Activated T-helper 2 cell treated with anti-CD3 and anti-CD28 coated beads, Interferon-gamma antibody, Interleukin-2, Interleukin-4, amounts not matched to agents 10 μg/mL and 5 μg/mL and 100 μg/mL, durations not matched to agents 14 hours and 24 hours and 36 hours (primary cell): ENCODE measurements at regions not wholly inside any gene's neighbourhood (a gene's known extent, or its start where the extent isn't known, plus 50 kb on each side); places are given as distances from the start of the nearest gene placed in this dataset.
"Not testable (repeated sequence)": the region's sequence is repeated elsewhere in the genome, so short reads cannot be mapped to it uniquely, and the experiment has no call there.

ENCODE experiments used
- DNase-seq: peaks from one replicate; pipeline ENCODE4 v3.0.0; 2021; ENCODE audit warnings: low spot score
- H3K27ac Mint-ChIP-seq: one replicate; pipeline ENCODE4 v1.8.0; 2021; ENCODE audit warnings: mixed read lengths
- H3K27me3 Mint-ChIP-seq: one replicate; pipeline ENCODE4 v1.8.0; 2021; ENCODE audit warnings: low read depth, mixed read lengths
- H3K36me3 Mint-ChIP-seq: one replicate; pipeline ENCODE4 v1.8.0; 2021; ENCODE audit warnings: low read depth, mixed read lengths
- H3K4me1 Mint-ChIP-seq: one replicate; pipeline ENCODE4 v1.8.0; 2021; ENCODE audit warnings: low read depth, mixed read lengths
- H3K4me3 Mint-ChIP-seq: one replicate; pipeline ENCODE4 v1.8.0; 2021; ENCODE audit warnings: low read depth, mild to moderate bottlenecking, moderate library complexity, mixed read lengths
- H3K9me3 Mint-ChIP-seq: one replicate; pipeline ENCODE4 v1.8.0; 2021; ENCODE audit warnings: mixed read lengths
- intact Hi-C: fragments of 100-400 bp; cut with micrococcal nuclease; formaldehyde crosslinking; loops from one replicate; pipeline ENCODE4 v1.15.1; 2023

DNA sequence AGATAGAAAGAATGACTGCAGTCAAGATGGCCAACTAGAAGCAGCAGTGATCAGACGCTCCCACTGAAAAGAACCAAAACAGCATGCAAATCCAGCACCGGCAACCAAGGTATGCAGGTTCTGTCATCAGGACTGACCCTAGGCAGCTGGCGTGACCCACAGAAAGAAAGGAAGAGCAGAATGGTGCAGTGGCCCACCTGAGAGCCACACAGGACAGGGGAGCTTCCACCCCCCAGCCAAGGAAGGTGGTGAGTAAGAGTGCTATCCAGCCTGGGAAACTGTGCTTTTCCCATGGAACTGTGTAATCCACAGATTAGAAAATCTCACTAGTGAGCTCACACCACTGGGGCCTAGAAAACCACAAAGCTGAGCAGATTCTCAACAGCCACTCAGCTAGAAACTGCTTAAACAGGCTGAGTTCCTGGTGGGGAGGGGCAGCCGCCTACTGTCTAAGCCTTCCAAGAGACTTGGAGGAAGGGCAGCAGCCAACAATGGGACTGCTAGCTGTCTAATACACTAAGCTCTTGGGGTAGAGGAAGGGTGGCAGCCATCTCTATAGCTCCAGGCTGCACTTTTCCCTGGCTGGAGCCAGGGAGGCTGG lies 127.9 kb downstream of the EVA1A start:
- Mint-ChIP-seq H3K9me3 (no peaks in the 10 kb centered on the region), H3K27me3 (peaks cover 2% of the 10 kb centered on the region), H3K27ac (no peak overlapping the region), H3K4me1 (no peaks in the 10 kb centered on the region), H3K4me3 (no peak overlapping the region), H3K36me3 (no peaks in the 10 kb centered on the region)
- intact Hi-C loops: no loop called here
- no peak for DNase-seq

DNA sequence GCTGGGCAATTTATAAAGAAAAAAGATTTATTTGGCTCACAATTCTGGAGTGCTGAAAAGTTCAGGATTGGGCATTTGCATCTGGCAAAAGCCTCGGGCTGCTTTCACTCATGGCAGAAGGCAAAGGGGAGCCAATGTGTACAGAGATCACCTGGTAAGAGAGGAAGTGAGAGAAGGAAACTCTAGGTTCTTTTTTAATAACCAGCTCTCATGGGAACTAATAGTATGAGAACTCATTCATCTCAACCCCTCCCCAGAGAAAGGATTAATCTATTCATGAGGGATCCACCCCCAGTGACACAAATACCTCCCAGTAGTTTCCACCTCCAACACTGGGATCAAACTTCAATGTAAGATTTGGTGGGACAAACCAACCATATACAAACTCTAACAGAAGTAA lies 129.0 kb downstream of the EVA1A start:
- Mint-ChIP-seq H3K4me3 (no peak overlapping the region), H3K27me3 (peaks cover 6% of the 10 kb centered on the region), H3K4me1 (no peaks in the 10 kb centered on the region), H3K27ac (no peak overlapping the region), H3K9me3 (no peaks in the 10 kb centered on the region), H3K36me3 (no peaks in the 10 kb centered on the region)
- DNase-seq: no peak
- intact Hi-C loops: no loop called here

DNA sequence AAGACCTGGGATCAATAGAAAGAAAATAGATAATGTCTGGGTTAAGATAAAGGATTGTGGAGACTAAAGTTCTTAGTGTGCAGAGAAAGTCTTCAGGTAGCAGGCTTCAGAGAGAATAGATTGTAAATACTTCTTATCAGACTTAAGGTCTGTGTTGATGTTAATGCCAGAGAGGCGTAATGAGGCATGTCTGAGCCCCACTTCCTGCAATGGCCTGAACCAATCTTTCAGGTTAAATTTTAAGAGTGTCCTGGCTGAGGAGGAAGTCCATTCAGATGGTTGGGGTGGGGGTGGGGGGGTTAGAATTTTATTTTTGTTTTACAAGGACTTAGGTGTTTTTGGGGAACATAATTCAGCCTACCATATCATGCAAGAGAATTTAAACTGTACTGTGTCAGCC lies 129.5 kb downstream of the EVA1A start:
- Mint-ChIP-seq H3K36me3 (no peaks in the 10 kb centered on the region), H3K4me1 (no peaks in the 10 kb centered on the region), H3K27ac (no peak overlapping the region), H3K27me3 (peaks cover 6% of the 10 kb centered on the region), H3K9me3 (no peaks in the 10 kb centered on the region), H3K4me3 (no peak overlapping the region)
- intact Hi-C loops: no loop called here
- DNase-seq: no peak

DNA sequence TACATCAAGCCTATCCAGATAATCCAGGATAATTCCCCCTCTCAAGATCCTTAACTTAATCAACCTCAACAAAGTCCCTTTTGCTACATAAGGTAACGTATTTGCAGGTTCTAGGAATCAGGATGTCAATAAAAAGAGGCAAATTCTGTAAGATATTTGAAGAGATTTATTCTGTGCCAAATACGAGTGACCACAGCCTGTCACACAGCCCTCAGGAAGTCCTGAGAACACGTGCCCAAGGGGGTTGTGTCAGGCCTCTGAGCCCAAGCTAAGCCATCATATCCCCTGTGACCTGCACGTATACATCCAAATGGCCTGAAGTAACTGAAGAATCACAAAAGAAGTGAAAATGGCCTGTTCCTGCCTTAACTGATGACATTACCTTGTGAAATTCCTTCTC lies 130.3 kb downstream of the EVA1A start:
- H3K4me1 Mint-ChIP-seq, H3K4me3 Mint-ChIP-seq, H3K27me3 Mint-ChIP-seq, DNase-seq, intact Hi-C loops, H3K36me3 Mint-ChIP-seq, H3K27ac Mint-ChIP-seq, H3K9me3 Mint-ChIP-seq: not testable (repeated sequence)

DNA sequence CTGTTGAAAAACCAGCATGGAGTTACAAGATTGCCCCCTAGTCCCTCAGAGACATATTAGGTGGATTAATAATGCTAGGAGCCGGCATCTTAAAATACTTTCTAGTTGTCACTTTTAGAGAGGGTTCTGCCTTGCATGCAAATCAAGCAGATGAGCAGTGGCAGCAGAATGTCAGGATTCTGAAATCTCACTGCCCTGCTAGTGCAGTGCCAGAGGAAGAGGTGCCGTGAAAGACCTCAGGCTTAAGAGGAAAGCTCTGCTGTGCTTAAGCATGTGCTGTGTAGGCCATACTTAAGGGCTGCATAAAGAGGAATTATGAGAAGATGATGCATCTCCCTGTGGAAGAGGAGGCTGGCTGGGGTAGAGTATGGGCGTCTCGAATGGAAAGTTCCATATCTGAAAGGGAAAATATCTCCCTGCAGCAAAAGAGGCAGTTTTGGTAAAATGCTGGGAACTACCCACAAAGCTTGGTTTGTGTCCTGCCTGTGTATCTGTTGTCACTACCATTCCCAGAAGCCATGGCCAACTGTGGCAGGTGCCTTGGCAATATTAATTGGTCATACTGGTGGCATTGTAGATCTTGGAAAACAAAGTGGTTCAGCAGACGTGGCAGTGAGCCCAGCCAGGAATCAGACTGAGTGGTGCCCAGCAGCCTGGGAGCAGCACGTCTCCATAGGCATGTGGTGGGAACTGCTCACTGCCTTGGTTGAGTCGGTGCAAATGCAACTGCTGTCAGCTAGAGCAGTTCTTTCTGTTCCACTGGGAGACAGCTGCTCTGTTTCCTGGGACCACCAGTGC lies 131.9 kb downstream of the EVA1A start:
- Mint-ChIP-seq H3K9me3 (no peaks in the 10 kb centered on the region), H3K4me3 (no peak overlapping the region), H3K36me3 (no peaks in the 10 kb centered on the region), H3K27me3 (peaks cover 6% of the 10 kb centered on the region), H3K27ac (no peak overlapping the region), H3K4me1 (no peaks in the 10 kb centered on the region)
- intact Hi-C loops: no loop called here
- DNase-seq: no peak

DNA sequence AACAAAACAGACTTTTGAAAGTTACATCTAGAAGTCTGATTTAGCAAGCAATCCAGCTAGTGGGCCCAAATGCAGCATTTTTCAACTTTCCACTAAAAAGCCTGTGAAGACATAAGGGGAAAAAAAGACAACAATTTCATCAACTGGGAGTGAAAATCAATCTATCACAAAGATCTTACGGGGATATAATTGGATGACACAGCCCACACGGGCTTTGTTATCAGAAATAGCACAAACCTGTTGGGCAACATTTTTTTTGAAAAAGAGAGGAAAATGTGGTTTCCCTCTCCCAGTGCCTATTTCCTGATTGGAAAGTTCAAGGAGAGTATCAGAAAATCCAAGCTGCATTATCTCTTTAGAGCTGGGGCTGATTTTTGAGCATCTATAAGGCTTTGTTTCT lies 132.7 kb downstream of the EVA1A start:
- Mint-ChIP-seq H3K9me3 (no peaks in the 10 kb centered on the region), H3K27me3 (peaks cover 6% of the 10 kb centered on the region), H3K4me3 (no peak overlapping the region), H3K27ac (no peak overlapping the region), H3K4me1 (no peaks in the 10 kb centered on the region), H3K36me3 (no peaks in the 10 kb centered on the region)
- intact Hi-C loops: no loop called here
- no peak for DNase-seq

GRCh38 chr2:75424936-75425619 lies 135.7 kb downstream of the EVA1A start:
- H3K4me1 Mint-ChIP-seq: no peaks in the 10 kb centered on the region
- H3K27me3 Mint-ChIP-seq: peaks cover 11% of the 10 kb centered on the region

DNA sequence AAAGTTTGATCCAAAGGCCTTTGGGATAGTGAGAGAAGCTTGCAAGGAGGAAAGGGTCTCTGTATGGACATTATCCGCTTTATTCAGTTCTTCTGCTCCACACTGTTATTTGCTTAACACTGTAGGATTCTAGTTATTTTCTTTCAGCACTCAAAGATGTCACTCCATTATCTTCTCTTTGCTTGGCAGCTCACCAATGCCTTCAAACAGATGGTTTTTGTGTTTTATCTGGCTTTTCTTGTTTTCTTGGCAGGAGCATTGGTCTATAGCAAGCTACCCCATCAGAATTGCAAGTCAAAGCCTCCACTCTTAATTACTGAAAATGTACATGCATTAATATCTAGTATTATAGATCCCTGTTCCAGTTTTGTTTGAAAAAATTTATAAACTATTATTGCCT lies 138.8 kb downstream of the EVA1A start:
- Mint-ChIP-seq H3K9me3 (no peaks in the 10 kb centered on the region), H3K4me1 (peaks cover 1% of the 10 kb centered on the region), H3K4me3 (no peak overlapping the region), H3K27ac (no peak overlapping the region), H3K27me3 (peaks cover 9% of the 10 kb centered on the region), H3K36me3 (no peaks in the 10 kb centered on the region)
- no peak for DNase-seq
- intact Hi-C loops: no loop called here

More at GRCh38 chr2:75424936-75425619, 135.7 kb downstream of the EVA1A start:
- no peak overlapping the region for H3K4me3 Mint-ChIP-seq
- intact Hi-C loops: no loop called here
- no peak for DNase-seq
- no peak overlapping the region for H3K27ac Mint-ChIP-seq
- no peaks in the 10 kb centered on the region for H3K36me3 Mint-ChIP-seq
- no peaks in the 10 kb centered on the region for H3K9me3 Mint-ChIP-seq

- Mint-ChIP-seq H3K4me1 (peaks cover 6% of the 10 kb centered on the region), H3K9me3 (no peaks in the 10 kb centered on the region), H3K27me3 (peaks cover 6% of the 10 kb centered on the region), H3K4me3 (no peak overlapping the region), H3K27ac (no peak overlapping the region), H3K36me3 (no peaks in the 10 kb centered on the region)
- DNase-seq: no peak
- intact Hi-C loops: no loop called here
Observed at GRCh38 chr2:75416420-75417342, 144.1 kb downstream of the EVA1A start.

DNA sequence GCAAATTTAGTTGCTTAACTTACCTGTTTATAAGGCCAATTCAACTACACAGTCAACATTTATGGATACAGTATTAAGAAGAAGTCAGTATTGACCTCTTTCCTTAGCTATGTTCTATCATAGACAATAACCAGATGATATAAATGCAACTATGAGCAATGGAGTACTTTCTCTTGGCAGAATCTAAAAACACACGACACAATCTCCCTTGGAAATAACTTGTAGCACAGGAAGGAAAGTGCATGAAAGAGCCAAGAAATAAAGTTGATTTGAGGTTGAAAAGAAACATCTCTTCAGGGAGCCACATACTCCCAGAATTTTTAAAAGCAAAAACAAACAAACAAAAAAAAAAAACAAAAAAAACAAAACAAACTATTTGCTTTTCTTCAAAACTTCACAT lies 145.0 kb downstream of the EVA1A start:
- intact Hi-C loops: no loop called here
- no peak for DNase-seq
- H3K36me3 Mint-ChIP-seq: no peaks in the 10 kb centered on the region
- H3K4me1 Mint-ChIP-seq: peaks cover 6% of the 10 kb centered on the region
- no peak overlapping the region for H3K4me3 Mint-ChIP-seq
- H3K27me3 Mint-ChIP-seq: peaks cover 6% of the 10 kb centered on the region
- no peak overlapping the region for H3K27ac Mint-ChIP-seq
- H3K9me3 Mint-ChIP-seq: no peaks in the 10 kb centered on the region

GRCh38 chr2:75415111-75415626 lies 145.6 kb downstream of the EVA1A start:
- Mint-ChIP-seq H3K9me3 (no peaks in the 10 kb centered on the region), H3K27me3 (peaks cover 4% of the 10 kb centered on the region), H3K4me3 (no peak overlapping the region), H3K36me3 (no peaks in the 10 kb centered on the region), H3K27ac (no peak overlapping the region), H3K4me1 (peaks cover 6% of the 10 kb centered on the region)
- DNase-seq: no peak
- intact Hi-C loops: no loop called here

DNA sequence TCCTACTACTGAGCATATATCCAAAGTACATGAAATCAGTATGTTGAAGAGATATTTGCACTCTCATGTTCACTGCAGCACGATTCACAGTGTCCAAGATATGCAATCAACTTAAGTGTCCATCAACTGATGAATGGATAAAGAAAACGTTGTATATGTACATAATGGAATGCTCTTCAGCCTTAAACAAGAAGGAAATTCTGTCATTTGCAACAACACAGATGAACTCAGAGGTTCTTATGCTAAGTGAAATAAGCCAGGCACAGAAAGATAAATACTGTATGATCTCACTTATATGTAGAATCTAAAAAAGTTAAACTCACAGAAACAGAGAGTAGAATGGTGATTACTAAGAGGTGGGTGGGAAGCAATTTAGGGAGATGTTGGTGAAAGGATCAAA lies 149.2 kb downstream of the EVA1A start:
- Mint-ChIP-seq H3K4me3 (no peak overlapping the region), H3K9me3 (no peaks in the 10 kb centered on the region), H3K27ac (no peak overlapping the region), H3K4me1 (peaks cover under 1% of the 10 kb centered on the region), H3K27me3 (peaks cover 3% of the 10 kb centered on the region), H3K36me3 (no peaks in the 10 kb centered on the region)
- intact Hi-C loops: no loop called here
- DNase-seq: no peak
